ENCODE measurements at regions not wholly inside any gene's neighbourhood (a gene's known extent, or its start where the extent isn't known, plus 50 kb on each side); places are given as distances from the start of the nearest gene placed in this dataset.

DNA sequence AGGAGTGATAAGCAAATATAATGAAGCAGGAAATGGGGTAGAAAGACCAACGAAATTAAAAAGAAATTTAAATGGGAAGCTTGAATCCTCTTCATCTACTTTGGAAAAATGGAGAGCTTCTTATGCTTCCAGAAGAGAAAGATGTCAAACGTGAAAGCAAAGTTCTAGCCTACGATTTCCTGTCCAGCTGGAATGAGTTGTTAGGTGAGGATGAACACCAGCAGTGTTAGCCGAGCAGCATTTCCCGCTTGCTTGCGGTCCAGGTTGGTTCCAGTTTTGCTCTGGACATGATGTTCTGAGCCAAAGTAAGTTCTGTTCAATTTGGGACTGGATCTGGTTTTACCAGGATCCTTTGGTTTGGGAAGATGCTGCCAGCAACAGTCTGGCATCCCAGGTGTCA lies 78.9 kb downstream of the DACT1 start:
- TF ChIP-seq, protein P1, sequence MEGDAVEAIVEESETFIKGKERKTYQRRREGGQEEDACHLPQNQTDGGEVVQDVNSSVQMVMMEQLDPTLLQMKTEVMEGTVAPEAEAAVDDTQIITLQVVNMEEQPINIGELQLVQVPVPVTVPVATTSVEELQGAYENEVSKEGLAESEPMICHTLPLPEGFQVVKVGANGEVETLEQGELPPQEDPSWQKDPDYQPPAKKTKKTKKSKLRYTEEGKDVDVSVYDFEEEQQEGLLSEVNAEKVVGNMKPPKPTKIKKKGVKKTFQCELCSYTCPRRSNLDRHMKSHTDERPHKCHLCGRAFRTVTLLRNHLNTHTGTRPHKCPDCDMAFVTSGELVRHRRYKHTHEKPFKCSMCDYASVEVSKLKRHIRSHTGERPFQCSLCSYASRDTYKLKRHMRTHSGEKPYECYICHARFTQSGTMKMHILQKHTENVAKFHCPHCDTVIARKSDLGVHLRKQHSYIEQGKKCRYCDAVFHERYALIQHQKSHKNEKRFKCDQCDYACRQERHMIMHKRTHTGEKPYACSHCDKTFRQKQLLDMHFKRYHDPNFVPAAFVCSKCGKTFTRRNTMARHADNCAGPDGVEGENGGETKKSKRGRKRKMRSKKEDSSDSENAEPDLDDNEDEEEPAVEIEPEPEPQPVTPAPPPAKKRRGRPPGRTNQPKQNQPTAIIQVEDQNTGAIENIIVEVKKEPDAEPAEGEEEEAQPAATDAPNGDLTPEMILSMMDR (IDR thresholded peaks at IDR 0.05; ENCODE audit: control extremely low read depth, extremely low read depth, low read depth, missing control alignments) = no peak
- CTCF ChIA-PET = interaction anchor here (0.6 kb wide), 1 partner anchor 17 kb away, joined by 3 read pairs; no protein-coding TSS in a partner anchor

DNA sequence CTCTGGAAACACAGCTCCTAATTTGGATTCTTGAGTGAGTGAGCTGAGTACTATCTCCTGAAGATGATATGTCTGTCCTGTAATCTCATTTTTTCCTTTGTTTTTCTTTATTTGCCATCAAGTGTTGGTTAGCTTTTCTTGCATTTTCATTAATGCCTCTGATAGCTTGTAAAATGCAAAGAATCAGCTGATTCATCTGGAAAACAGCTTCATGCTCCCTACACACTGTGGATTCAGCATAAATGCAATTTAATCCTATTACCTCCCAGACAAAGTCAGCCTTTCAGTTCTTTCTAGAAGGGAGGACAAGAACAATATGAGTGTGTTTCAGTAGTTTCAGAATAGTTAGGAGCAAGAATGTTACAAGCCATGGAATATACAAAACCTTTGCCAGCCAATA lies 79.4 kb downstream of the DACT1 start:
- TF ChIP-seq, protein P1 (IDR thresholded peaks at IDR 0.05; ENCODE audit: control extremely low read depth, extremely low read depth, low read depth, missing control alignments) = no peak
- POLR2A ChIA-PET = no interaction called here

More for the DNA sequence above, 78.9 kb downstream of the DACT1 start:
- no peak for DNase-seq (ENCODE audit: extremely low spot score)
- POLR2A ChIA-PET = no interaction called here

DNA sequence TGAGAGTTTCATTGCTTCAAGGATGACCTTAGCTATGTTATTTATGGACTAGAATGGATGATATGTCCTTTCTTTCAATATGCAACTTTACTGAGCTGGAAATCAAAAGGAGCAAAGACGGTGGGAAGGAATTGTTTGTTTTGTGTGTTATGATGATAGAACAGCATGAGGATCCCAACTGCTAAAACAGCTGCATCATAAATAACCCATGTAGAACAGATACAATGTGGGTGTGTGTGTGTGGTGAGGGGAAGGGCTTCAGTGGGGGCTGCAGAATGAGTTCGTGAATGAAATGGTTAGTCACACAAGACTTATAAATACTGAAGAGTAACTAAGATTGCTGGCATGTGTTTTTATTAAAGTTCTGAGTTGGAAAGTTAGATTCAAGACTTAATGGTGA lies 80.1 kb downstream of the DACT1 start:
- TF ChIP-seq, protein P1 (IDR thresholded peaks at IDR 0.05; ENCODE audit: control extremely low read depth, extremely low read depth, low read depth, missing control alignments) = no peak
- DNase-seq (ENCODE audit: extremely low spot score) = no peak
- CTCF ChIA-PET = interaction anchor here (1.0 kb wide), 1 partner anchor 14 kb away, joined by 3 read pairs; no protein-coding TSS in a partner anchor
- POLR2A ChIA-PET = no interaction called here

More for the DNA sequence above, 79.4 kb downstream of the DACT1 start:
- DNase-seq (ENCODE audit: extremely low spot score) = no peak
- CTCF ChIA-PET = interaction anchor here (1.0 kb wide), 1 partner anchor 15 kb away, joined by 3 read pairs; no protein-coding TSS in a partner anchor

DNA sequence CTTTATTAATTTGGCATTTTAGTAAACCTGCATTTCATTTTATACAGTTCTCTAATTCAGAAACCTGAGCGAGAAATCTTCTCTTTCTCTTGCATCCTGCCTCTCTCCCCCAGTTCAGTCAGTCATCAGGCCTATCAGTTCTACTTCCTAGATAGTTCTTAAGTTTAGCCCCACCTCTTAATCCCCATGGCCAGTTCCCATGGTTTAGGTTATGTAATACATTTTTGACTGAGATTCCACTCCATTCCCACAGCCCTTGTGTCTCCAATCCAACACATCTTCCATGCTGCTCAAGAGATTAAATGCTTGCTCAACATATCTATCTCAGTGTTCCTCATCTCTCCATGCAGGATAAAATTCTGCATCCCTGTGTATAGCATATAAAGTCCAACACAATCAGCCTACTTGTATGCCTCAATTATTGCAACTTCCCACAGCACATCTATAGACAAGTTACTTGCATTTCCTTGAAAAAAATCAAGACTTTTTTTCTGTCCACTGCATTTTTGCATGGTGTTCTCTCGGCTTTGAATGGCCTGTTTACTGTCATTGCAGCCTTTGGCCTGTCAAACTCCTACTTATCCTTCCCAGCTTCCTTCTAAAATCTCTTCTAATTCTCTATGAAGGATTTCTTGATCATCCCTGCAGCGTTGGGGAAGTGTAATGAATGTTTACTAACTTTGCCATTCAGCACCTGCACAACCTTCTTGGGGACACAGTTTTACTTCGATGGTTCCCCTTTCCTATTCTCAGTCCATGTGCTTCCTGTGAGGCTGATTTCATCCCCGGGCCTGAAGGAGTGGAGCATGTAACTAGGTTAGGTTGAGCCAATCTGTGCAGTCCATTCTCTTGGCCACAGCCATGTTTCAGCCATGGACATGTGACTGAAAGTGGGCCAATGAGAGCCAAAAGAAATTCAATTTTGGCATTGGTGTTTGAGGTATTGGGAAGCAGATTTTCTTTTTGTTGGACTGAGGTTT lies 80.8 kb downstream of the DACT1 start:
- CTCF ChIA-PET = no interaction called here
- POLR2A ChIA-PET = no interaction called here
- TF ChIP-seq, protein P1 (IDR thresholded peaks at IDR 0.05; ENCODE audit: control extremely low read depth, extremely low read depth, low read depth, missing control alignments) = no peak
- DNase-seq (ENCODE audit: extremely low spot score) = no peak

DNA sequence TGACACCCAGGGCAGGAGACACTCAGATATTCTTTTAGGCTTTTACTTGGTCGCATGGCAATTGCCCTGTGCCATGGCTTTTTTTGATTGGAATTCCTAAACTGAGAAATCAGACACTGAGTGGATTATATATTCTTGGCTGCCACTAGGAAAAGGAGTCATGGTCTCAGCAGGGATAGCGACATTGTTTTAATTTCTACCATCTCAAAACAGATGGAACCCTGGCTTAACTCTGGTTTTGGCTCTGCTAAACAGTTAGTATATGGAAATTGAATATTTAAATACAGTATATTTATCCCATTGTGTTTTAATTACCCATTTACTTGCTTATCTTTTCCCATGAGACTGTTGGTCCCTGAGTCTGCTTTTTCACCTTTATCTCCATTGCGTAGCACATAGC lies 84.0 kb downstream of the DACT1 start:
- DNase-seq (ENCODE audit: extremely low spot score) = no peak
- TF ChIP-seq, protein P1 (IDR thresholded peaks at IDR 0.05; ENCODE audit: control extremely low read depth, extremely low read depth, low read depth, missing control alignments) = no peak
- POLR2A ChIA-PET = no interaction called here
- CTCF ChIA-PET = no interaction called here

DNA sequence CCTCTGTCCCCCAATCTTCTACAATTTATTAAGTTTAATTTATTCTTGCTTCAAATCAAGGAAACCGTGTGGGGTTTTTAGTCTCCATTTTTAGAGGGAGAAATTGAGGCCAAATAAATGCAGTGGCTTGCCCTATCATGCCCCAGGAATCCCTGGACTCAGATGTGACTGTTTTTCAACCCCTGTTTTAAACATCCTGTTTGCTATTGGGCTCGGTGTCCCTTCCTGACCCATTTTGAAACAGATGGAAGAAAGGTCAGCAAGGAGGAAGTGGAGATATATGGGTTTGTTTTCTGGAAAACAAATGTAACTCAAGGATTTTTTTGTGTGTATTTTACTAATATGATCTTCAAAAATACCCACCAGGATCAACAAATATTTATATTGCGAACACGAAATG lies 84.7 kb downstream of the DACT1 start:
- DNase-seq (ENCODE audit: extremely low spot score) = no peak
- TF ChIP-seq, protein P1 (IDR thresholded peaks at IDR 0.05; ENCODE audit: control extremely low read depth, extremely low read depth, low read depth, missing control alignments) = no peak
- POLR2A ChIA-PET = no interaction called here
- CTCF ChIA-PET = no interaction called here
